Smooth muscle cell (in vitro differentiated cells): ENCODE measurements at regions not wholly inside any gene's neighbourhood (a gene's known extent, or its start where the extent isn't known, plus 50 kb on each side); places are given as distances from the start of the nearest gene placed in this dataset.

ENCODE experiments used
- DNase-seq: peaks from one replicate; lab custom pipeline; 2025; ENCODE audit not compliant: unreplicated experiment; lab: John Stamatoyannopoulos, UW
- H2AFZ ChIP-seq: fragments of 200-600 bp; sonication (generic); 2 replicates; pipeline ENCODE4 v1.6.0; 2016; ENCODE audit warnings: antibody characterized with exemption, low read depth, mild to moderate bottlenecking
- H3F3A ChIP-seq: fragments of 200-600 bp; sonication (generic); 2 replicates; pipeline ENCODE4 v1.6.0; 2017; ENCODE audit warnings: antibody characterized with exemption, low read depth
- H3K27ac ChIP-seq: fragments of 200-600 bp; sonication (generic); 2 replicates; pipeline ENCODE4 v1.5.1; 2016; ENCODE audit warnings: low read depth, mild to moderate bottlenecking
- H3K27me3 ChIP-seq: fragments of 200-600 bp; sonication (generic); 2 replicates; pipeline ENCODE4 v1.6.1; 2016; ENCODE audit warnings: low read depth, mild to moderate bottlenecking
- H3K36me3 ChIP-seq: fragments of 200-600 bp; sonication (generic); 2 replicates; pipeline ENCODE4 v1.5.1; 2016; ENCODE audit warnings: low read depth
- H3K4me1 ChIP-seq: fragments of 200-600 bp; sonication (generic); 2 replicates; pipeline ENCODE4 v1.5.1; 2016; ENCODE audit warnings: low read depth
- H3K4me2 ChIP-seq: fragments of 200-600 bp; sonication (generic); 2 replicates; pipeline ENCODE4 v1.6.0; 2016; ENCODE audit warnings: mild to moderate bottlenecking
- H3K4me3 ChIP-seq: fragments of 200-600 bp; sonication (generic); 2 replicates; pipeline ENCODE4 v1.5.1; 2016; ENCODE audit warnings: mild to moderate bottlenecking
- H3K79me2 ChIP-seq: fragments of 200-600 bp; sonication (generic); 2 replicates; pipeline ENCODE4 v1.6.0; 2016; ENCODE audit warnings: low read depth, mild to moderate bottlenecking
- H3K9ac ChIP-seq: fragments of 200-600 bp; sonication (generic); 2 replicates; pipeline ENCODE4 v1.6.0; 2016; ENCODE audit warnings: low read depth
- H3K9me3 ChIP-seq: fragments of 200-600 bp; sonication (generic); replicated peaks from 2 replicates; pipeline ENCODE4 v1.5.1; 2016; ENCODE audit warnings: low read depth
- H4K20me1 ChIP-seq: fragments of 200-600 bp; sonication (generic); 2 replicates; pipeline ENCODE4 v1.6.0; 2016; ENCODE audit warnings: low read depth
- CTCF ChIP-seq: fragments of 200-600 bp; sonication (generic); IDR thresholded peaks from 2 replicates; pipeline ENCODE4 v1.5.1; 2017; ENCODE audit warnings: borderline replicate concordance, mild to moderate bottlenecking, antibody characterized with exemption; ENCODE audit not compliant: insufficient read depth, poor library complexity, severe bottlenecking
- WGBS: methylation state at CpG from one replicate; pipeline ENCODE4 v1.1.7; 2016; ENCODE audit warnings: low lambda C conversion rate; 5-methylcytosine and 5-hydroxymethylcytosine counted together

DNA sequence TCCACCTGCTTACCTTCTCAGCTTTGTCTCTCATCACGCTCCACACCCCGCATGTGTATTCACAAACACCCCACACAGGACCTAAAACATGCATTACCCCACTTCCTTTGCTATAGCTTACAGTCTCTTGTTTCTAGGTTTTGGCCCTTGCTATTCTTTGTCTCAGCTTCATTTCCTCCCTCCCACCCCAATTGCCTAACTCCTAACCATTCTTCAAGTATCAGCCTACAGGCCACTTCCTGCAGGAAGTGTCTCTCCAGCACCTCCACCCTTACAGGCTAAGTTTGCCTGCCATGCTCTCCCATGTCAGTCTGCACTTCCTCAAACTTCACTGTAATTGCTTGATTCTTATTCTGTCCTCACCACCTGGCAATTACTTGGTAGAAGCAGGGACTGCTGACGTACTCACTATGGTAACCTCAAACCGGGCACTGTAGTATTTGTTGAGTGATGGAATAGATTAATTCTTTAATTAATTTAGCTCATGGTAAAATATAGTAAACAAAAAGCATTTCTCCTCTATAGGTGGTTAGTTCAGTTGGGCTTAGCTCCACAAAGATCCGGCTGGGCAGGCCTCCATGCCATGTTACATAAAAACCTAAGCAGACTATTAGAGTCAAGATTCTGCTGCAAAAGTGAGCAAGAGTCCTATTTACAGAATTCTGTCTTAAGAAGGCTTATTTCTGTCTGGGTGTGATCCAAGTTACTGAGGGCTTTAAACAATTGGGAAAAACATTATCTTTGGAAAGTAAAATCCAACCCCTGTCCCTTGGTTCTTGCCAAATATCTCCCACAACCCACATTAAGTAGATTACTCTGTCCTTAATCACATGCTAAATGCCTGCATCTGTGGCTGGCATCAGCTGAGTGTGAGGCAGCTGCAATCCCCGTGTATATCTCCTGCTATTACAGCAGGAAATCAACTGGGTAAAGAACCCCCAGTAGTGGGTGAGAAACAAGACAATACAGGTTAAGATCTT lies 124.7 kb upstream of the CPEB2 start:
- Histone ChIP-seq H2AFZ (no peak overlapping the region), H3K4me2 (peak overlapping the region; percentile 43), H3K9ac (no peak overlapping the region), H3K9me3 (no peaks in the 10 kb centered on the region), H3K36me3 (no peaks in the 10 kb centered on the region), H3K4me3 (no peak overlapping the region), H4K20me1 (no peaks in the 10 kb centered on the region), H3F3A (no peaks in the 10 kb centered on the region), H3K4me1 (no peaks in the 10 kb centered on the region), H3K79me2 (no peaks in the 10 kb centered on the region), H3K27me3 (no peaks in the 10 kb centered on the region), H3K27ac (peak overlapping the region; percentile 14)
- no peak for DNase-seq
- WGBS: 71% methylated on average over 6 of the region's 6 CpGs
- TF ChIP-seq CTCF: no peak

DNA sequence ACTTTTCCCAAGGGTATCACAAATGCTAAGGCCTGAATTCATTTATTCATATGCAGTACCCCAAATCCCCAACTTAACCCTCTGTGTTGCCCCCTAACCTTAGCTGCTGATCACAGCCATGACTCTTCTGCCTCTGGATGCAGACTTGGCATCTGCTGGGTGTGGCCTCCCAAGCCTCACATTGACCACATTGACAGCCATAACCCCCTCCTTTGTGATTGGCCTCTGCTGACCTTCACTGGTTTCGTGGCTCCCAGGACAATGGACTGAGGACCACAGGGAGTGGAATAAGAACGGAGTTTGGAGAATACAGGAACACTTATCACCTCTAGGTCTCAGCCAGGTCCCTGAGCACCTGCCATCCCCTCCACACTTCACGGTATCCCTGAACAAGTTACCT lies 123.6 kb upstream of the CPEB2 start:
- no peak for TF ChIP-seq CTCF
- no peaks in the 10 kb centered on the region for H3K79me2 ChIP-seq
- no peaks in the 10 kb centered on the region for H3K27me3 ChIP-seq
- peaks cover 7% of the 10 kb centered on the region for H3K4me1 ChIP-seq
- WGBS: 97% methylated on average over 3 of the region's 3 CpGs
- H3K4me2 ChIP-seq: no peak overlapping the region
- no peaks in the 10 kb centered on the region for H3K9me3 ChIP-seq
- DNase-seq: no peak
- H3F3A ChIP-seq: no peaks in the 10 kb centered on the region
- no peaks in the 10 kb centered on the region for H4K20me1 ChIP-seq
- H3K4me3 ChIP-seq: no peak overlapping the region
- no peak overlapping the region for H2AFZ ChIP-seq
- no peak overlapping the region for H3K9ac ChIP-seq
- peak overlapping the region; percentile 38 for H3K27ac ChIP-seq
- no peaks in the 10 kb centered on the region for H3K36me3 ChIP-seq

- Histone ChIP-seq H2AFZ (no peak overlapping the region), H3F3A (no peaks in the 10 kb centered on the region), H3K4me2 (no peak overlapping the region), H4K20me1 (no peaks in the 10 kb centered on the region), H3K36me3 (no peaks in the 10 kb centered on the region), H3K27me3 (no peaks in the 10 kb centered on the region), H3K27ac (peak overlapping the region; percentile 74), H3K79me2 (no peaks in the 10 kb centered on the region), H3K4me1 (peaks cover 7% of the 10 kb centered on the region), H3K9ac (no peak overlapping the region), H3K9me3 (no peaks in the 10 kb centered on the region), H3K4me3 (no peak overlapping the region)
- TF ChIP-seq CTCF: no peak
- 46% methylated on average over 7 of the region's 7 CpGs for WGBS
- DNase-seq: no peak
Measured at GRCh38 chr4:14879683-14880082, 122.6 kb upstream of the CPEB2 start.
